Stimulated activated CD8-positive, alpha-beta memory T cell treated with anti-CD3 and anti-CD28 coated beads, Interleukin-4, amount 100 ng/mL, for 48 hours (primary cell): ENCODE measurements at regions not wholly inside any gene's neighbourhood (a gene's known extent, or its start where the extent isn't known, plus 50 kb on each side); places are given as distances from the start of the nearest gene placed in this dataset.

ENCODE experiments used
- DNase-seq: peaks from one replicate; pipeline ENCODE4 v3.0.0-alpha.2; 2020

DNA sequence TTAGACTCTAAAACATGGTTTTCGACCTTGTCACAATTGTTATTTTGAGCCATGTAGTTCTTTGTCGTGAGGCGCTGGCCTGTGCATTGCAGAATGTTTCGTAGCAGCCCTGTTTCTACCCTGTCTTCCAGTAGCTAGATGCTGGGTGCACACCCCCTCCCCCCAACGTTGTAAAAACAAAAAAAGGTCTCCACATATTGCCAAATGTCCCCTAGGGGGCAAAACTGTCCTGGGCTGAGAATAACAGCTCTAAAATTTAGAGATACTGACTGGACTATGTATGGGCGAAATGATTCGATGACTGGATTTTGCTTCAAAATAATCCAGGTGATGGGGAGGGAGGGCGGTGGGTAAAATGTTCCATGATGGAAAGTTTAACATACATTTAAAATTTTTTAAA is 126.1 kb upstream of the FUT8 start:
- DNase-seq = peak; percentile 55

DNA sequence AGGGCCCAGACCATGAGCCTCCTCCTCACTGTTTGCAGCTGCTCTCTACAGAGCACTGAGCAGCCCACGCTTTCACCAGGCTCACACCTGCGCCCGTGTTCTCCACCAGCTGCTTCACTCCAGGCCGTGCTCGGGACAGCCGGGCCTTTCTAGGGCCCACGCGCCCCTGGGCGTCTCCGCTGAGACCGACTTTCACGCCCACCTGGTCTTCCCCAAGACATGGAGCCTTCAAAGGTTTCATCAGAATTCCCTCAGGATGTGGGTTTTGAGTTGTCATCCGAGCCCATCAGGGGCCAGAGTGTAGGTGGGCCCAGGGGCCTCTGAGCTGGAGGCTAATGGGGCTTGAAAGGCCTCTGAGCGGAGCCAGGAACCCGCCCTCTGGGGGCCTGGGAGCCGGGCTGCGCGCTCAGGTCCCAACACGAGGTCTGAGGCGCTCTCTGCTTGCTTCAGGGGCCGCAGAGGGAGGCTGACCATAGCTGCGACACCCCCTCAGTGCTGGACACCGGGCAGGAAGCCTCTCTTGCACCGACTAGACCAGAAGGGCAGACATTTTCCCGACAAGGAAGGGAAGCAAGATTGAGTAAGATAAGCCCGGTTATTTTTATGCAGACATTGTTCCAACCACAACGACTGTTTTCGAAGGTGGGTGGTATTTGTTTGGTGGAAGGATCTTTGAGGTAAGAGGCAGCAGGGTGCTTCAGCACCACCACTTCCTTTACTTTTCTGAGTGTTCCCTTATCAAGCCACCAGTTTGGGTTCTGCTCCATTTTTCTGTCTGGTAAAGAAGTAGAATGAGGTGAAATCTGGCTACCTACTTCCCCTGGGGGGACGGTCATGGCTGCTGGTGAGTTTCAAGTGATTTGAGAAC is 125.0 kb upstream of the FUT8 start:
- peak; percentile 78 for DNase-seq

DNA sequence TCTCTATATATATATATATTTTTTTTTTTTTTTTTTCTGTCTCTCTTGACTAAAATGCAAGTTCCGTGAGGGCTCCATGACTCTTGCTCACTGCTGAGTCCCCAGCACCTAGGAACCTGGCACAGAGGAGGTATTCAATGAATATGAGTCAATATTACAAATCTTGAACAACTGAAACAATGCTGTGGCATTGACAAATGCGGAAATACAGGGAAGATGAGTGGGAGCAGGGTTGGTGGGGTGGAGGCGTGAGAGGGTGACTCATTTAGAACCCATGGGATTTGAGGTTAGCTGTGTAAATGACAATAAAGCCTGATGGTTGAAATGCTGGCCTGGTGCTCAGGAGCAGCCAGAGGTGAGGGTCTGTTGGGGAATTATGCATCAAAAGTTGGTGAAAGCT is 121.7 kb upstream of the FUT8 start:
- peak; percentile 69 for DNase-seq

DNA sequence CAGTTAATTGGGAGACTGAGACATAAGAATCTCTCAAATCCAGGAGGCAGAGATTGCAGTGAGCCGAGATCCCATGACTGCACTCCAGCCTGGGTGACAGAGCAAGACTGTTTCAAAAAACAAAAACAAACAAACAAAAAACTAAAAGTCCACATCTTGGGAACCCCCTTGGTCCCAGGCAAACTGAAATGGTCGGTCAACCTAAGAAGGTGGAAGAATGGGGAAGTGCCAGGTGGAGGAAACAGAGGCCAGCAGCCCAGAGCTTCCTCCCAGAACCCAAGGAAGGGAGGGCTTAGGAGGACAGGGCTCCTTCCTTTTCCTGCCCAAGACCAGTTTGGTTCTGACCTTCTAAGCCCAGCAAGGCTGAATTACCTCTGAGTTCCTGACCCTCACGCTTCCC is 121.0 kb upstream of the FUT8 start:
- no peak for DNase-seq

DNA sequence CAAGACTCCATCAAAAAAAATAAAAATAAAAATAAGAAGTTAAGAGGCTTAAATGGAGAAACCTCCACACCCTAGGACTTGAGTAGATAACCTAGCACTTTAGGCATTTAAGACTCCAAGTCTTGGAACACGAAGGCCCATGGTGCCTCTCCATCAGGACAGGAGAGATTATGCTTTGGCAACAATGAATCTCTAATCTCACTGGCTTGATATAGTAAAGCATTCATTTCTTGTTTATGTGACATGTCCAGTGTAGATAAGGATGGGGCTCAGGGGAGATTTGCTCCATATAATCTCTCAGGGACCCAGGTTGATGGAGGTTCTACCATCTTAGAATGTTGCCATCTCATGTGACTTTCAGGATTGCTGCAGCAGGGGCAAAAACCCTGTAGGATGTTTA is 117.7 kb upstream of the FUT8 start:
- DNase-seq = no peak

DNA sequence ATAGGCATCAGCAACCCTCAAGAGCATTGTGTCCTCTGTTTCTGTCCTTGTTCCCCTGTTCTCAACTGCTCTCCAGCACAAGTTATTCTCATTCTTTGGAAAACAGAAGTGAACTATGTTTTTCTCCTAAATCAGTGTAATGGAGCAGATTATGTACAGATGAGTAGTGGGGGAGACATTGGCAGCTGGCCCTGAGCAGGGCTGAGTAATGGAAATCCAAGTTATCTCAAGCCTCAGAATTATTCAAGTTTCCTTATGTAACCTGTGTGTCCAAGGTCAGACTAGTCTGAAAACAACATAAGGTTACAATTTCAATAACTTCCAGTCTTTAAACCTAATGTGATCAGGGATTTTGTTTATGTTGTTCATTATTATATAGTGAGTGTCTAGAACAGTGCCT is 116.1 kb upstream of the FUT8 start:
- no peak for DNase-seq

DNA sequence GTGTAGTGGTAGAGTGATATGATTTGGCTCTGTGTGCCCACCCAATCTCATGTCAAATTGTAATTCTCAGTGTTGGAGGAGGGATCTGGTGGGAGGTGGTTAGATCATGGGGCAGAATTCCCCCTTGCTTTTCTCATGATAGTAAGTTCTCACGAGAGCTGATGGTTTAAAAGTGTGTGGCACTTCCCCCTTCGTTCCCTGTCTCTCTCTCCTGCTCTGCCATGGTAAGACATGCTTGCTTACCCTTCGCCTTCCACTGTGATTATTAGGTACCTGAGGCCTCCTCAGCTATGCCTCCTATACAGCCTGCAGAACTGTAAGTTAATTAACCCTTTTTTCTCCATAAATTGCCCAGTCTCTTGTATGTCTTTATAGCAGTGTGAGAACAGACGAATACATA is 115.7 kb upstream of the FUT8 start:
- DNase-seq = no peak

DNA sequence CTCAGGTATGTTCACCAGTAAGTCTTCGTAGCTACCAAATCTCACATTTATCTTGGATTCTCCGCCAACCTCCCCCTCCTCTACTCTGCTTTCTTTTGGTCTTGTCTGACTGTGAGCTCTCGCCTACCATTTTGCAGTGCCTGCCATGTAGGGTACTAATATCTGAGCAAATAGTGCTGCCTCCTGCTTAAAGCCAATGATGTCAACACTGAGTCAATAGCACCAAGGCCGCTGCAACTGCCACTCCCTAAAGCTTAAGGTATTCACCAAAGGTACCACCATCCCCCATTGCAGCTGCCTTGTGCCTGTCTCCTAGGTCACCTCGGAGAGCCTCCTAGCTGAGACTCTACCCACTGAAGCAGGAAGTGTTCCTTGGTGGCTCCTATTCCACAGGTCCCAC is 114.8 kb upstream of the FUT8 start:
- no peak for DNase-seq

DNA sequence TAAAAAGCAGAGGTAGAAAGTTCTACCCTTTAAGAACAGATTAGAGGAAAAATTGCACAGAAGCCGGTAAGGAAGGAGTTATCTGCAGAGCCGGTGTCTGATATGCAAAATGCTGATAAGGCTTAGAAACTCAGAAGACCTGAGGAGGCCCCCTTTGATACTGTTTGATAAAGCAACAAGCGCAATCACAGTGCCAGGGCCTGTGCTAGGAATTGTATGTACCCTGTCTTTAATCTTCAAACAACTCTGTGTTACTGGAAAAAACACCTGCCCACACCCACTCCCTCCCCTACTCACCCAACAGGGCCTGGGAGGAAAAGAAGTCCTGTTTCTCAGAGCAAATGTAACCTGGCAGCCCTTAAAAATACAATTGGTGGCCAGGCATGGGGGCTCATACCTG is 112.7 kb upstream of the FUT8 start:
- DNase-seq = no peak

DNA sequence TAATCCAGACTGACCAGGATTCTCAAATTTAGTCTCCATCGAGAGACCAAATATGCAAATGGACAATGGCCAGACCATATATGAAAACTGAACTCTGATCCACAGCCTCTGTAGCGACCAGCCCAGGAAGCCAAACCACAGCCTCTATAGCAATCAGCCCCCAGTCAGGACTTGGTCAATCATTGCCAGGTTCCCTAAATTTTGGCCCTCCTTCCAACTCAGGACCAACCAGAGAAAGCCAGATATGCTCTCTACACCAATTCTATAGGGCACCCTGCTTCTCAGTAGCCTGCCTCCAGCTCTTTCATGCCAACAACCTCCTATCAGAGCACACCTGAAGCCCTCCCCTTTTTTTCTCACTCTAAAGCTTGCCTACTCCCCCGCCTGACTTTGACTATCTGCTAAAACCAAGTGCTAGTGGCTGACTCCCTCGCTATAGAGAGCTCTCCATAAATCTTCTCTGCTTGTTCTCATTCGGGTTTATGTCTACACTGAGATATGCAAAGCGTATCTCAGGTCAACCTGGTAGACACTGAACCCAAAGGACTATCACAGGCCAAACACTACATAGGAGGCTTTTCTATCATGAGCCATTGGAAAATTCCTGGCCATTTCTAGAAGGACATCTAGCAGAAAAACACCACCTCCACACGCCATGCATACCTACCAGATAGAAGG is 110.5 kb upstream of the FUT8 start:
- no peak for DNase-seq

DNA sequence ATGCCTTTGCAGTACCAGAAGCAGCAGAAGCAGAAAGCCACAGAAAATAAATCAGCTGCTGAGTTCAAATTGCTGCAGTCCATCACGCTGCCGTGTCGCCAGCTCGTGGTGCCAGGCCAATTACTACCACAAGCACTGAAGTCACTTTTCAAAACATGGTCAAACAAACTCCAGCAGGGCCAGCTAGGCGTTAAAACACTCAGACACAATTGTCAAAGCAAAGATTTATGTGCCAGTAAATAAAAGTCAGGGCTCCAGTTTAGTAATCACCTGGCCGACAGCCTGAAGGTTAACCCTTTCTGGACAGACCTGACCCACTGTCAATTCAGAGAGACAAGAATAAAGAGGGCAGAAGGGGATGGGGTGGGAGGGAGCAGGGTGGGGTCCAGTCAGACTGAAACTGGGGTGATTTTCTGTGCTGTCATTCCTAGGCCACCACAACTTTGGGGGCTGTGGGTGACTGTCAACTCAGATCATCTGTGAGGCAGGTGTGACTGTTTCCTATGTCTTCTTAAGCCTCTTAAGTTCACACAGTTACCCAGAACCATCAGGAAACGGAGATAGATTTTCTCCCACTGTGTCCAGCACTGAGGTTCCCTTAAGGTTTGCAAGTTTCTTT is 109.8 kb upstream of the FUT8 start:
- peak; percentile 76 for DNase-seq

DNA sequence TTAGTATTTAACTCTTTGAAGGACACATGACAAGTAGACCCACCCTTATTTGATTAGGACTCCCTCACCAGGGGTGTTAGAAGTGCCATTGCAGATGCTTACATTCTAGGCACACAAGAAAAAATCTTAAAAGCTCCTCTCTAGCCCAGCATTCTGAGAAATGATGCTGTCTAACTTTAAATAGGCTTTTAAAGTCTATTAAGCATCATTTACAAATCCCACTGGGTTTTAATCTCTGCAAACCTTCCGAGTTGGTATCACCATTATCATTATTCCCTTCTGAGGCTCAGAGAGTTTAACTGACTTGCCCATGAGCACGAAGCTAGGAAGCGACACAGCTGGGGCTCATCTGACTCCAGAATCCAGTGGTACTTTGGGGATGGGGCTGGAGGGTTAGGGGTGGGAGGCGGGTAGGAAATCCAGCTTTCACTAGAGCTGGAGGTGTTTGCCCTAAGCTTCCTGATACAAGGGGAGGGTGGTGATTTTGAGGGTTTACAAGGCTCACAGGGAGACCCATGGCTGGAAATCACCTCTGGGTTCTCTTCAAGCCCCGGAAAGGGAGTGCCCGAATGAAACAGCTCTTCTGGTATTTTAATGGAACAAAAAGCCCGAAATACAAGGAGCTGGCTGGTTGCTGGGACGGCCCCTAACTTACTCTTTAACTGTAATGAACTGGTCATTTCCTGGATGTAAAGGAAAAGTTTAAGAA is 109.2 kb upstream of the FUT8 start:
- DNase-seq = no peak

DNA sequence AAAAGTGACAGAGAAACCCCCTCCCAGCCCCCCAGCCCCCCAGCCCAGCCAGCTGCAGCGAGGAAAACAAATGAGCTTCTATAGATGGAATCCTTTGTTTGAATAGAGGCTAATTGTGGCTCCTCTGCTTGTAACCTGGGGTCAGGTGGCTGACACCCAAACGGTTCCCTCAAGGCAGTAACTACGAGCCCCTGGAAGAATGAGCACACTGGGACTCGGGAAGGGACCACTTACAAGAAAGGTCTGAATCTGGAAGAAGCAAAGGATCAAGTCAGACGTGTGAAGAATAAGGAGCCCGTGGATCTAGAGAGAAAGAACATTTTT is 108.7 kb upstream of the FUT8 start:
- DNase-seq = no peak

DNA sequence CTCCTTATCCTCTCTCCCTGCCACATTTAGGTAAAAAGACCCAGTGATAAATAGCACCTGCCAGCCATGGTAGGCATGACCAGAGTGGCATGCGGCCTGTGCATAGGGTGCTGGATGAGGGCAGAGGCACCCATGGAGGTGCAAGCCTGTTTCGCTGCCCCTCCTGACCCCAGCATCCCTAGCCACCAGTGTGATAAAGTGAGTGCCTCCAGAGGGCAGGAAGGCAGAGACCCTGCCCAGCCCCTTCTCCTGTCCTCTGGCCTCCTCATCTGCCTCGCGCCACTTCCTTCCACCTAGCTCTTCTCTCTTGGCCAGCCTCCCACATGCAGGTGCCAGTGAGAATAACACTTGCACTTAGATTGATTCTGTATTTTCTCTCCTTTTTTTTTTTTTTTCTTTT is 108.3 kb upstream of the FUT8 start:
- DNase-seq = no peak

DNA sequence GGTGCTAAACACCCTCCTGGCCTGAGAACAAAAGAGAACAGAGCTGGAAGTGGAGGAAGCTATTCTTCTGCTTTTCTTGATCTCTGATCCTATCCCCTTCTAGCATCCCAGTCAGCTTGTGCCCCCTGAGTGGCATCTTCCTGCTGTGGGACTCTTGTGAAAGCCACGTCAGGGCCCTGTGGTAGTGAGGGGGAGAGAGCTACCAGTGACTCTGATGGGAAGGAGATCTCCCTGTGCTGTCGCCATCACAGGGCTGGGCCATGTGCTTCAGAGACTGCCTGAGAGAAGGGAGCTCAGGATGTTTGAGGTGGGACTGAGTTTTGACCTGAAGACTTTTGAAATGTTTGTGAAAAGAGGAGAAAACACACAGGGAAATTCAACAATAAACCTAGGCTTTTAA is 107.6 kb upstream of the FUT8 start:
- DNase-seq = peak; percentile 57

DNA sequence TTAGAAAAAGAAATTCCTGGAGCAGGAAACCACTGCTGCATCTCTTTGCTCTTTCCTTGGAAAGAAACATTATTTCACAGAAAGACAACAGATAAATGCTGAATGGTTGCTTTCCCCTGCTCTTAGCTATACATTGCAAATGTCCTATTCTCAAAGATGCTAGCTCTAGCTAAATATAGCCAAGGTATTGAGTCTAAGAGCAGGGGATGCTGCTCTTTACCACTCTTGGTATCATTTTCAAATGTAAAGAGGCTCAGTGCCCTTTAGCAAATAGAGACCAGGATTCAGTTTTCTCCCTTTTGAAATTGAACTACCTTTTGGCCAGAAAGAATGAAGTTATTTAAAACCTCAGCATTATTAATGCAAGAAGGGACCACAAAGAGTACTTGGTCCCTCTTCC is 104.0 kb upstream of the FUT8 start:
- DNase-seq = no peak

DNA sequence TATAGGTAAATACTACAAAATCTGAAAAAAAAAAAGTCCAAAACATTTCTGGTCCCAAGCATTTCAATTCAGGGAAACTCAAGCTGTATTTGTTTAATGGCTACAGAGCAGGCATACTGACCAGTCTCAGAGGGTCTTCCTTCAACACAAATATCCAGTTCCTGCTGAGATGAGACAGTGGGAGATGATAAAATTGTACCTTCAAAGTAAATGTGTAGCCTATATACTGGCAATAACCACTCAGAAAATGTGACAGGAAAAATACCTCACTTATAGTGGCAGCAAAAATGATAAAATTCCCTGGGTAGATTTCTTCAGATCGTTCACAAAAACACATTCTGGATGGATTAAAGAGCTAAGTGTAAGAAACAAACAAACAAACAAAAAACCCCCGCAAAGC is 102.0 kb upstream of the FUT8 start:
- DNase-seq = no peak

DNA sequence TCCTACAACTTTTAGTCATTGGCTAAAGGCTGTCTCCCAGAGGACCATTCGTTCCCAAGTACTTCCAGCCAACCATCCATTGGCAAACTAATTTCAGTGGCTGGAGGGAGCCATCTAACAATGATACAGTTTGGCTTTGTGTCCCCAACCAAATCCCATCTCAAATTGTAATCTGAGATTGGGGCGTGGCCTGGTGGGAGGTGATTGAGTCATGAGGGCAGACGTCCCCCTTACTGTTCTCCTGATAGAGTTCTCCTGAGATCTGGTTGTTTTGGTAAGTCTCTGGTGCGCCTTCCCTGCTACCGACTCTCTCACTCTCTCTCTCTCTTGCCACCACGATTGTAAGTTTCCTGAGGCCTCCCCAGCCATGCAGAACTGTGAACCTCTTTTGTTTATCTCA is 99.7 kb upstream of the FUT8 start:
- no peak for DNase-seq

DNA sequence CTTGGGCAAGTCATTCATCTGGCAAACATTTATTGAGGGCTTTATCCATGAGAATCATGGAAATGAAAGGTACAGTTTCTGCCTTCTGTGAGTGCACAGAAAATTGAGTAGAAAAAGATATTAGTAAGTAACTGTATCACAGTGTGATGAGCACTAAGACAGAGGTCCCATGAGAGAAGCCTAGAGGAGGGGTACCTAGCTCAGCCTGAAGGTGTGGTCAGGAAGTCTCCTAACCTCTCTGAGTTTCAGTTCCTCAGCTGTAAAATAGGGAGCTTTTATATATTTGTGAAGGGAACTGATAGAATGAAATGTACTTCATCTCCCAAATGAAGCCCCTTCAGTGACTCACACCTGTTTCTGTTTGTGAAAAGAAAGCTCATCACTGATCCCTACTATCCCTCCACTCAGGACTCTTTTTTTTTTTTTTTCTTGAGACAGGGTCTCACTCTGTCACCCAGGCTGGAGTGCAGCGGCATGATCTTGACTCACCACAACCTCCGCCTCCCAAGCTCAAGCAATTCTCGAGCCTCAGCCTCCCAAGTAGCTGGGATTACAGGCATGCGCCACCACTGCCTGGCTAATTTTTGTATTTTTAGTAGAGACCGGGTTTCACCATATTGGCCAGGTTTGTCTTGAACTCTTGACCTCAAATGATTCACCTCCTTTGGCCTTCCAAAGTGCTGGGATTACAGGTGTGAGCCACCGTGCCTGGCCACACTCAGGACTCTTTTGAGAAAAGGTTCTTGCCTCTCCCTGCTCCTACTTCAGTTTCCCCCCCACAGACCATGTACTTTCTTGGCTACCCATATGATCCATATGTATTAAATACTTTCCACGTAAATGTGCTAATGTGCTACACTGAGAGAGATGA is 93.7 kb upstream of the FUT8 start:
- no peak for DNase-seq

DNA sequence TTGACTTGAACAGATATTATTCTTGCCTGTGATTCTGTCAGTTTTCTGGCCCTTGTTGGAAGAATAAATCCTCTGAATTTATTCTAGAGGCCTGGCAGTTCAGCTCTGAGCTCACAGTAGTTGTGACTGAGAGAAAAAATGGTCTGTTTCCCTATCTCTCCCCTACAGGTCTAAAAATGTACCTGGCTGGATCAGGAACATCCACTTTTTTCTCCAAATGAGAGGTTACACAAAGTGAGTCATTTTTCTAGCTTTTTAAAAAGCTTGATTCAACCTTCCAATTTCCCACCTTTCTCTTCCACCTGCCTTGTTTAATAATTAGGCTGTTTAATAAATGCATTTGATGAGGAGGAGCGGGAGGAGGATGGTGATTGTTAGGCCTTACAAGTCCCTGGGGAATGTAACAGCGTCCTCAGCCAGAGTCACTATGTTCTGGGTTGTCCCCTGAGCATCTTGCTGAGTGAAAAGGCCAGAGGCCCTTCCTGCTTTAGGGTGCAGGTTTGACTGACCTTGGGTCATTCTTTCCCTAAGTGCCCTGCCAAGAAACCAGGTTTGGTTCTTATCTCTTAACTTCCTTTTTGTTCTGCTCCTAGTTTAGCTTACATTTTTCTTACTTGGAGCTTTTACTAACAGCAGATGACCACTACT is 91.7 kb upstream of the FUT8 start:
- DNase-seq = no peak

DNA sequence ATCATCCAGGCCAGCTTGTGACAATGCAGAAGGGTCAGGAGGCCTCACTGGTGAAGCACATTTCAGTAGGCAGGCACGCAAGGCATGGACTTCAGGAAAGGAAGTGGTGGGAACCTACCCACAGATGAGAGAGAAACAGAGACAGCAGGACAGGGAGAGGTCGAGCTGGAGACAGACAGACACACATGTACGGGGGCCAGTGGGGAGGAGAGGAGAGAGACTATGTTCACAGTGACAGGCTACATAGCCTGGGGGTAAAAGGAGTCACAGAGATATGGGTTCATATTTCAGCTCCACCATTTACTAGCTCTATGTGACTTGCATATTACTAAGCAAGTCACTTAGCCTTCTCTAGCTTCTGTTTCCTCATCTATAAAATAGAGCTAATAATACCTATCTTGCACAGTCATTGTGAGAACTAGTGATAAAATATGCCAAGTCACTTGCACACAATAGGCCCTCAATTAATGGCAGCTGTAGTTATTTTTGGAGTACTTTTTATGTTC is 91.1 kb upstream of the FUT8 start:
- no peak for DNase-seq

DNA sequence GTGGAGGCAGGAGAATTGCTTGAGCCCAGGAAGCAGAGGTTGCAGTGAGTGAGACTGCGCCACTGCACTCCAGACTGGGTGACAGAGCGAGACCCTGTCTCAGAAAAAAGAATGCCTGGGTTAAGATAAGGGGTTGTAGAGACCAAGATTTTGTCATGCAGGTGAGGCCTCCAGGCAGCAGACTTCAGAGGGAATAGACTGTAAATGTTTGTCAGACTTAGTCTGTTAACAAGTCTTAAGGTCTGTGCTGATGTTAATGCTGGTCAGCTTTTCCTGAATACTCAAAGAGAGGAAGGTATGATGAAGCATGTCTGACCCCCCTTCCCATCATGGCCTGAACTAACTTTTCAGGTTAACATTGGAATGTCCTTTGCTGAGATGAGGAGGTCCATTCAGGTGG is 83.0 kb upstream of the FUT8 start:
- no peak for DNase-seq
